ENCODE measurements at regions not wholly inside any gene's neighbourhood (a gene's known extent, or its start where the extent isn't known, plus 50 kb on each side); places are given as distances from the start of the nearest gene placed in this dataset.

GRCh38 chr18:78804206-78805030, 175.2 kb upstream of the SALL3 start:
- no peak for TF ChIP-seq CTCF (conservative IDR thresholded peaks at IDR 0.05 in 1 of 2, IDR thresholded peaks at IDR 0.05 in 1 of 2; ENCODE audit: low read depth in 1 of 2, low read length in 2 of 2)
- no peak for TF ChIP-seq EZH2 (IDR thresholded peaks at IDR 0.05; ENCODE audit: low read length, missing control alignments)

All from fibroblast of lung (primary cell).